BE2C (cell line): ENCODE measurements at regions not wholly inside any gene's neighbourhood (a gene's known extent, or its start where the extent isn't known, plus 50 kb on each side); places are given as distances from the start of the nearest gene placed in this dataset.

Experiments
- DNase-seq: peaks from one replicate; pipeline ENCODE4 v3.0.0-alpha.2; 2020
- H3K27me3 ChIP-seq: fragments of 250-450 bp; sonication (Bioruptor Pico); 2 replicates; pipeline ENCODE4 v1.5.1; 2020; ENCODE audit warnings: mild to moderate bottlenecking
- H3K36me3 ChIP-seq: fragments of 250-450 bp; sonication (Bioruptor Pico); 2 replicates; pipeline ENCODE4 v1.5.1; 2020; ENCODE audit warnings: mild to moderate bottlenecking
- H3K4me1 ChIP-seq: fragments of 250-450 bp; sonication (Bioruptor Pico); 2 replicates; pipeline ENCODE4 v1.5.1; 2020
- H3K4me3 ChIP-seq: 2 replicates; pipeline ENCODE4 v1.5.1; 2011; ENCODE audit warnings: low read depth, low read length
- H3K9me3 ChIP-seq: fragments of 250-450 bp; sonication (Bioruptor Pico); 2 replicates; pipeline ENCODE4 v1.5.1; 2020
- TF ChIP-seq, protein P1 (sequence below): IDR thresholded peaks from 2 replicates; pipeline ENCODE4 v1.5.1; 2012; ENCODE audit warnings: mild to moderate bottlenecking, low read depth, low read length

DNA sequence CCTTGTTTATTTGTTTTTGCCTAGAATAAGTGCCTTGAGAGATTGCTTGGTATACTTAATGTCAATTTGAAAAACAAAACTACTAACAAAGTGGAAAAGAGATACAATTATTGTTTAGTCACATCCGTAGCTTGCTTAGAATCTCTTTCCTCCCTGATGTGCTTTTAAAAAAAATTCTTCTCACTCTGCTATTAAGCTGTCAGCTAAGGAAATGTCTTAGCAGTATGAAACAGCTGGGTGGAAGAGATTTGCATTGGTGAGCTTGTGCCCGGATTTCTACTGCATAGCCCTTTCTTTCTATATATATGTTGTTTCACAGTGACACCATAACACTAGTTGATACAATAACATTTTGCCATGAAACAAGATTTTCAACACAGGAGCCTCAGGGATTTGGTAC lies 229.4 kb upstream of the RGS6 start:
- Histone ChIP-seq H3K4me3 (no peak overlapping the region), H3K36me3 (no peaks in the 10 kb centered on the region), H3K9me3 (no peaks in the 10 kb centered on the region), H3K27me3 (no peaks in the 10 kb centered on the region), H3K4me1 (peaks cover 6% of the 10 kb centered on the region; the same call in 1 of the 2 replicates)
- TF ChIP-seq, protein P1, sequence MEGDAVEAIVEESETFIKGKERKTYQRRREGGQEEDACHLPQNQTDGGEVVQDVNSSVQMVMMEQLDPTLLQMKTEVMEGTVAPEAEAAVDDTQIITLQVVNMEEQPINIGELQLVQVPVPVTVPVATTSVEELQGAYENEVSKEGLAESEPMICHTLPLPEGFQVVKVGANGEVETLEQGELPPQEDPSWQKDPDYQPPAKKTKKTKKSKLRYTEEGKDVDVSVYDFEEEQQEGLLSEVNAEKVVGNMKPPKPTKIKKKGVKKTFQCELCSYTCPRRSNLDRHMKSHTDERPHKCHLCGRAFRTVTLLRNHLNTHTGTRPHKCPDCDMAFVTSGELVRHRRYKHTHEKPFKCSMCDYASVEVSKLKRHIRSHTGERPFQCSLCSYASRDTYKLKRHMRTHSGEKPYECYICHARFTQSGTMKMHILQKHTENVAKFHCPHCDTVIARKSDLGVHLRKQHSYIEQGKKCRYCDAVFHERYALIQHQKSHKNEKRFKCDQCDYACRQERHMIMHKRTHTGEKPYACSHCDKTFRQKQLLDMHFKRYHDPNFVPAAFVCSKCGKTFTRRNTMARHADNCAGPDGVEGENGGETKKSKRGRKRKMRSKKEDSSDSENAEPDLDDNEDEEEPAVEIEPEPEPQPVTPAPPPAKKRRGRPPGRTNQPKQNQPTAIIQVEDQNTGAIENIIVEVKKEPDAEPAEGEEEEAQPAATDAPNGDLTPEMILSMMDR = no peak
- DNase-seq = no peak

- Histone ChIP-seq H3K4me1 (peaks cover 6% of the 10 kb centered on the region; the same call in 1 of the 2 replicates), H3K4me3 (no peak overlapping the region), H3K27me3 (no peaks in the 10 kb centered on the region), H3K9me3 (no peaks in the 10 kb centered on the region), H3K36me3 (no peaks in the 10 kb centered on the region)
- no peak for DNase-seq
- TF ChIP-seq, protein P1 = no peak
Observed at GRCh38 chr14:71703477-71703876, 228.8 kb upstream of the RGS6 start.

DNA sequence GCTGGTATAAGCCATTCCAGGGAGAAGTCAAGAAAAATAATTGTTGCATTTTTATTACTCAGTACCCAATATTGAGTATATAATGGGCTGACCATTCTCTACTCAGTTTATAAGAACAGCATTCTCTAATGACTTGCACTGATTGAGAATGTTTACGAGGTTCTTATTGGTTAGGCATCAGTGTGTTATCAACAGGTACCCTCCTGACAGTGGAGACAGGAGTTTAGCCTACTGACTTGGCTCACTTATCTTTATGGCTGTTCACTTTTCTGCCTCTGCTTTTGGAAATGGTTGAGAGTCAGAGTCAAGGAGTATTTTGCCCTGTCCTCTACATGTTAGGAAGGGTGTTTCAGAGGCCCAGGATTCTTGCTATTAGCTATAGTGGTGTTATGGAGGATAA lies 228.0 kb upstream of the RGS6 start:
- DNase-seq = no peak
- peaks cover 6% of the 10 kb centered on the region; the same call in 1 of the 2 replicates for H3K4me1 ChIP-seq
- TF ChIP-seq, protein P1 = no peak
- H3K9me3 ChIP-seq = no peaks in the 10 kb centered on the region
- H3K4me3 ChIP-seq = no peak overlapping the region
- no peaks in the 10 kb centered on the region for H3K27me3 ChIP-seq
- H3K36me3 ChIP-seq = no peaks in the 10 kb centered on the region

GRCh38 chr14:71705460-71705859 lies 226.8 kb upstream of the RGS6 start:
- no peak for DNase-seq
- Histone ChIP-seq H3K9me3 (no peaks in the 10 kb centered on the region), H3K27me3 (no peaks in the 10 kb centered on the region), H3K36me3 (no peaks in the 10 kb centered on the region), H3K4me3 (no peak overlapping the region), H3K4me1 (peaks cover 6% of the 10 kb centered on the region; the same call in 1 of the 2 replicates)
- TF ChIP-seq, protein P1 = peak; percentile 33

- no peaks in the 10 kb centered on the region for H3K27me3 ChIP-seq
- TF ChIP-seq, protein P1 = no peak
- no peak for DNase-seq
- peaks cover 11% of the 10 kb centered on the region for H3K4me1 ChIP-seq
- H3K36me3 ChIP-seq = no peaks in the 10 kb centered on the region
- H3K9me3 ChIP-seq = no peaks in the 10 kb centered on the region
- no peak overlapping the region for H3K4me3 ChIP-seq
Observed at GRCh38 chr14:71709076-71709475, 223.2 kb upstream of the RGS6 start.

DNA sequence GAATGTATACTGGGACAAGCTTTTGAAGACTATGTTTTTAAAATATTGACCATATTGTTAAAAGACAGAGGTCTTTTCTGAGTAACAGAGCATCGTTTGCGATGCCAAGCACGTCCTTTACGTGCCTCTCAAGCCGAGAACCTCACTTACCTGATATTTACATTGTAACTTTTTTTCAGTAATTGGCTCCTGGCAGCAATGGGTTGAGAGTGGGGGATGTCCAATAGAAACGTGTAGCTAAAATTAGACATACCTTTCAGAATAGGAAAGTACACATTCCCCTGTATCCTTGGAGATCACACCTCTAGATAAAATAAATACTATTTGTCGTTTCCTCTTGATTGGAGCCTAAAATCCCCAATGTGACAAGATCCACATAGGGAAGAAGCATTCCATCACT lies 222.2 kb upstream of the RGS6 start:
- Histone ChIP-seq H3K4me1 (peaks cover 10% of the 10 kb centered on the region), H3K4me3 (no peak overlapping the region), H3K9me3 (no peaks in the 10 kb centered on the region), H3K36me3 (no peaks in the 10 kb centered on the region), H3K27me3 (no peaks in the 10 kb centered on the region)
- no peak for DNase-seq
- TF ChIP-seq, protein P1 = no peak
